GM12892 (cell line): ENCODE measurements at regions not wholly inside any gene's neighbourhood (a gene's known extent, or its start where the extent isn't known, plus 50 kb on each side); places are given as distances from the start of the nearest gene placed in this dataset.

Experiments
- POLR2A ChIP-seq: IDR thresholded peaks from 2 replicates; pipeline ENCODE4 v1.6.1; 2011; ENCODE audit warnings: low read depth, low read length, control low read depth
- POLR2AphosphoS5 ChIP-seq: IDR thresholded peaks from 2 replicates; pipeline ENCODE4 v1.6.1; 2011; ENCODE audit warnings: low read depth, low read length, control low read depth

GRCh38 chrX:45400027-45400779 lies 199.5 kb upstream of the DIPK2B start:
- TF ChIP-seq POLR2AphosphoS5 (no peak), POLR2A (no peak)
